MV-4-11 (cell line): ENCODE measurements at regions not wholly inside any gene's neighbourhood (a gene's known extent, or its start where the extent isn't known, plus 50 kb on each side); places are given as distances from the start of the nearest gene placed in this dataset.

Experiments used
- DNase-seq: peaks from one replicate; lab custom pipeline; 2025; lab: John Stamatoyannopoulos, UW

- DNase-seq, result no peak
Observed at GRCh38 chr7:159263430-159263829, 118.8 kb upstream of the VIPR2 start.

- DNase-seq, result no peak
Observed at GRCh38 chr7:159253657-159254056, 109.0 kb upstream of the VIPR2 start.

- DNase-seq, result no peak
Observed at GRCh38 chr7:159250471-159250870, 105.8 kb upstream of the VIPR2 start.

GRCh38 chr7:159249671-159250070 is 105.0 kb upstream of the VIPR2 start:
- DNase-seq, result no peak

- DNase-seq, result no peak
Observed at GRCh38 chr7:159247910-159248309, 103.2 kb upstream of the VIPR2 start.

- no peak for DNase-seq
Observed at GRCh38 chr7:159246702-159247480, 102.2 kb upstream of the VIPR2 start.

- DNase-seq, result no peak
Observed at GRCh38 chr7:159240962-159241361, 96.3 kb upstream of the VIPR2 start.

- no peak for DNase-seq
Observed at GRCh38 chr7:159239028-159239427, 94.4 kb upstream of the VIPR2 start.

- no peak for DNase-seq
Observed at GRCh38 chr7:159238541-159238940, 93.9 kb upstream of the VIPR2 start.

GRCh38 chr7:159237022-159237653 is 92.5 kb upstream of the VIPR2 start:
- no peak for DNase-seq

GRCh38 chr7:159231017-159231416 is 86.3 kb upstream of the VIPR2 start:
- no peak for DNase-seq

- DNase-seq, result no peak
Observed at GRCh38 chr7:159229683-159230475, 85.2 kb upstream of the VIPR2 start.

GRCh38 chr7:159227433-159227832 is 82.8 kb upstream of the VIPR2 start:
- no peak for DNase-seq

GRCh38 chr7:159226011-159226702 is 81.5 kb upstream of the VIPR2 start:
- no peak for DNase-seq

- no peak for DNase-seq
Observed at GRCh38 chr7:159218607-159219006, 73.9 kb upstream of the VIPR2 start.

GRCh38 chr7:159218170-159218569 is 73.5 kb upstream of the VIPR2 start:
- no peak for DNase-seq

- no peak for DNase-seq
Observed at GRCh38 chr7:159215076-159215475, 70.4 kb upstream of the VIPR2 start.

- no peak for DNase-seq
Observed at GRCh38 chr7:159213253-159213652, 68.6 kb upstream of the VIPR2 start.

- no peak for DNase-seq
Observed at GRCh38 chr7:159212226-159212625, 67.6 kb upstream of the VIPR2 start.

GRCh38 chr7:159211540-159212182 is 67.0 kb upstream of the VIPR2 start:
- no peak for DNase-seq

GRCh38 chr7:159210581-159211235 is 66.0 kb upstream of the VIPR2 start:
- no peak for DNase-seq
